ENCODE measurements at regions not wholly inside any gene's neighbourhood (a gene's known extent, or its start where the extent isn't known, plus 50 kb on each side); places are given as distances from the start of the nearest gene placed in this dataset.

- TF ChIP-seq CTCF (IDR thresholded peaks at IDR 0.05; ENCODE audit: low read depth, low read length) (no peak), MYC (IDR thresholded peaks at IDR 0.05; ENCODE audit: low read depth, low read length) (no peak), MAX (IDR thresholded peaks at IDR 0.05; ENCODE audit: low read depth, low read length) (no peak), POLR2A (IDR thresholded peaks at IDR 0.05; ENCODE audit: extremely low read depth, insufficient read length) (no peak)
- H3K4me3 ChIP-seq (ENCODE audit: low read depth, low read length) = no peak overlapping the region
- no peak for DNase-seq (ENCODE audit: low read depth)
These were observed 238.2 kb upstream of the NOVA1 start for GRCh38 chr14:26835979-26836570.

- TF ChIP-seq MAX (IDR thresholded peaks at IDR 0.05; ENCODE audit: low read depth, low read length) = no peak
- TF ChIP-seq MYC (IDR thresholded peaks at IDR 0.05; ENCODE audit: low read depth, low read length) = no peak
- TF ChIP-seq POLR2A (IDR thresholded peaks at IDR 0.05; ENCODE audit: extremely low read depth, insufficient read length) = no peak
- no peak for TF ChIP-seq CTCF (IDR thresholded peaks at IDR 0.05; ENCODE audit: low read depth, low read length)
- no peak for DNase-seq (ENCODE audit: low read depth)
- no peak overlapping the region for H3K4me3 ChIP-seq (ENCODE audit: low read depth, low read length)
These were observed 241.6 kb upstream of the NOVA1 start for GRCh38 chr14:26839481-26839880.

GRCh38 chr14:26841326-26841725 lies 243.5 kb upstream of the NOVA1 start:
- DNase-seq (ENCODE audit: low read depth) = no peak
- no peak overlapping the region for H3K4me3 ChIP-seq (ENCODE audit: low read depth, low read length)
- TF ChIP-seq POLR2A (IDR thresholded peaks at IDR 0.05; ENCODE audit: extremely low read depth, insufficient read length) = no peak

- H3K4me3 ChIP-seq (ENCODE audit: low read depth, low read length) = no peak overlapping the region
- TF ChIP-seq POLR2A (IDR thresholded peaks at IDR 0.05; ENCODE audit: extremely low read depth, insufficient read length) (no peak), MYC (IDR thresholded peaks at IDR 0.05; ENCODE audit: low read depth, low read length) (no peak), MAX (IDR thresholded peaks at IDR 0.05; ENCODE audit: low read depth, low read length) (no peak), CTCF (IDR thresholded peaks at IDR 0.05; ENCODE audit: low read depth, low read length) (no peak)
- DNase-seq (ENCODE audit: low read depth) = peak; percentile 2
These were observed 244.3 kb upstream of the NOVA1 start for GRCh38 chr14:26841920-26842741.

- TF ChIP-seq POLR2A (IDR thresholded peaks at IDR 0.05; ENCODE audit: extremely low read depth, insufficient read length) = no peak
- DNase-seq (ENCODE audit: low read depth) = no peak
- no peak overlapping the region for H3K4me3 ChIP-seq (ENCODE audit: low read depth, low read length)
These were observed 247.5 kb upstream of the NOVA1 start for GRCh38 chr14:26845151-26845818.

- no peak for DNase-seq (ENCODE audit: low read depth)
- TF ChIP-seq CTCF (IDR thresholded peaks at IDR 0.05; ENCODE audit: low read depth, low read length) (no peak), MYC (IDR thresholded peaks at IDR 0.05; ENCODE audit: low read depth, low read length) (no peak), MAX (IDR thresholded peaks at IDR 0.05; ENCODE audit: low read depth, low read length) (no peak), POLR2A (IDR thresholded peaks at IDR 0.05; ENCODE audit: extremely low read depth, insufficient read length) (no peak)
- H3K4me3 ChIP-seq (ENCODE audit: low read depth, low read length) = no peak overlapping the region
These were observed 248.6 kb upstream of the NOVA1 start for GRCh38 chr14:26846388-26846787.
